Fibroblast of skin of back (primary cell): ENCODE measurements at regions not wholly inside any gene's neighbourhood (a gene's known extent, or its start where the extent isn't known, plus 50 kb on each side); places are given as distances from the start of the nearest gene placed in this dataset.
A peak's percentile ranks its signal among the peaks of the same experiment; 100 is the strongest.

ENCODE experiments used
- DNase-seq: peaks from one replicate; pipeline ENCODE4 v3.0.0-alpha.2; 2013

DNA sequence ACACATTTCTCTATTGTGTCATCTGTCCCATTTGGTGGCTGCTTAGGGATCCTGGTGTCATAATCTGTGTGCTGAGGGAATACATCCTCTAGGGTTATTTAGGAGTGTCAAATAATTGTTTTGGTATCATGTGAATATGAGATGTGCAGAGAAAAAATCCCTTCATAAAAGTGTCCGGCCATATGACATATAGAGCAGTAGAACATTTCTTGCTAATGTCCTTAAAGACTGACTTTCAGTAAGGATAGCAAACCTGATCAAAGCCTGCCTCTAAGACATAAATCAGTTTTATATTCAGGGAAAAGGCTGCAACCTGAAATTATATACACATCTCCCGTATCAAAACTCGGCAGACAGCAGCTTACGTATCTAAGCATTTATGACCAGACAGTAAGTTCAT, 211.6 kb downstream of the ADAM29 start:
- no peak for DNase-seq

DNA sequence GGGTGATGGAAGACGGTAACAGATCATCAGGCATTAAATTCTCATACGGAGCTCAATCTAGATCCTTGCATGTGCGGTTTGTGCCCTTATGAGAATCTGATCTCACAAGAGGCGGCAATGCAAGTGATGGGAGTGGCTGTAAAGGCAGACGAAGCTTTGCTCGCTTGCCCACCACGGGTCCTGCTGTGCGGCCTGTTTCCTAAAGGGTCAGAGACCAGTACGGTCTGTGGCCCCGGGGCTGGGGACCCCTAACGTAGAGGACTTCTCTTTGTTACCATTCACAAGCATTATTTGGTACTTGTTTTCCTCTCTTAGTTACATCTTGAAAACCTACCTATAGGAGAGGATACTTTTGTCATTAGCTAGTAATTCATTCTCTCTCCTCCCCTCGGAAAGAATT, 221.0 kb downstream of the ADAM29 start:
- no peak for DNase-seq

DNA sequence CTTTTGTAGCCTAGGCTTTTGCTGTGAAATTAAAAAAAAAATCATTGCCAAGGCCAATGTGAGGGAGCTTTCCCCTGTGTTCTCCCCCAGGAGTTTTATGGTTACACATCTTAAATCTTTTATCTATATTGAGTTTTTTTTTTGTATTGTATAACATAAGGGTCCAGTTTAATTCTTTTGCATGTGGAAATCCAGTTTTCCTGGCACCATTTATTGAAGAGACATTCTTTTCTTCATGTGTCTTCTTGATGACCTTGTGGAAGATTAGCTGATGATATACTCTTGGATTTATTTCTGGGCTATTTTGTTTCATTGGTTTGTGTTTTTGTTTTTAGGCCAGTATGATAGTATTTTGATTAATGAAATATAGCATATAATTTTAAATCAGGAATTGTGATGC, 225.0 kb downstream of the ADAM29 start:
- DNase-seq: no peak

DNA sequence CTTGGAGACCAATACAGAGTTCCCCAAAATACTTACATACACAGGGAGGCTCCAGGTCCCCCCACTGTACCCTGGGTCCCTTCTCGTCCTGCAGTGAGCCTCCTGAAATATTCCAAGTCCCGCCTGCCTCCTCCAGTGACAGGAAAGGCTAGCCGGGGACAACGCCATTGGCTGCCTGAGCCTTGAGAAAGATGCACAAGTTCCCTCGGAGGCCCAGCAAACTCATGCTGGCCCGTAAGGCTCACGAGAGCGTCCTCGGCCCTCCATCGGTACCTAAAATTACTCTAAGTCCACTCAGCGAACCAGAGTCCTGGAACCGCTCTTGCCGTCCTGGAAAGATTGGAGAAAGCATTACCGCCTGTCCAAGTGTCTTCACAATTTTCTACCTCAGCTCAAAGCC, 228.6 kb downstream of the ADAM29 start:
- DNase-seq: no peak

DNA sequence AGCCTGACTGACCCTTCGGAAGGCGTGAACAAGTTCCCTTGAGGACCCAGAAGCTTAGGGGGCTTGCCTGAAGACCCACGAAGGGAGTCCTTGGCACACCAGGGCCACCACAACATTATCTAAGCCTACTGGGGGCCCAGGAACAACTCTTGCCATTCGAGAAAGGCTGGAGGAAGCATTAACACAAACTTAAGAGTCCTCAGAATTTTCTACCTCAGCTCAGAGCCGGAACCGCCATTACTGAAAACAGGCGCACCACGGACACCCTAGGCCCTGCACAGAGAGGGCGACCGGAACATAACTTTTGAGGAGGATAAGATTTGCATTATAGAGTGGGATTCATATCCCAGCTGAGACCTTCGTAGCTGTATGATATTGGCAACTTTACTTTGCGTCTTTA, 229.1 kb downstream of the ADAM29 start:
- no peak for DNase-seq

DNA sequence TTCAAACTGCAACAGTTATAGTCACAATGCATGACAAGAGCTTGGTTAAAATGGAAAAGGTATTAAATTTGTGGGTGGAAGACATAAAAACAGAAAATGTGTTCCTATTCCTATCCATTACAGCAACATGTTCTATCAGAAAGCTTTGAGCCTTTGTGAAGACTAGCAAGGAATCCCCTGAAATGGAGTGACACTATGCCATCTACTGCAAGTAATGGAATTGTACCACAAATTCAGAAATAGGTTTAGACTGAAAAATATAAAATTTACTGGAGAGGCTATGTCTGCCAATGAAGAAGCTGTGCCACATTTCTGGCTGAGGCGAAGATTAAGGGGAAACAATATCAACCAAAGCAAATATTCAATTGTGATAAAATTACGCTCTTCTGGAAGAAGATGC, 247.9 kb downstream of the ADAM29 start:
- no peak for DNase-seq

DNA sequence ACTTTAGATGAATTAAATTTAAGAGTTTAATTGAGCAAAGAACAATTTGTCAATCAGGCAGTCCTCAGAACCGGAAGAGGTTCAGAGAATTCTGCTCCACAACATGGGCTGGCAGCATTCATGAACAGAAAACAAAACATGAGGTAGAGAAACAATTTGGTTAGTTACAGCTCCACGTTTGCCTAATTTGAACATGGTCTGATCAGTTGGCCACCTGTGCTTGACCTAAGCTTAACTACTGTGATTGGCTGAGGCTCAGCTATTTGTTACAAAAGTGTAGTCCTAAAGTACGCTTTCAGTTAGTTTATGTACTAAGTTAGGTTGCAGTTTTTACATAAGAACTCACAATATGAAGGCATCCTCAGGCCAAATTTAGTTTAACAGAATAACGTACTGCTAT, 258.6 kb downstream of the ADAM29 start:
- no peak for DNase-seq

DNA sequence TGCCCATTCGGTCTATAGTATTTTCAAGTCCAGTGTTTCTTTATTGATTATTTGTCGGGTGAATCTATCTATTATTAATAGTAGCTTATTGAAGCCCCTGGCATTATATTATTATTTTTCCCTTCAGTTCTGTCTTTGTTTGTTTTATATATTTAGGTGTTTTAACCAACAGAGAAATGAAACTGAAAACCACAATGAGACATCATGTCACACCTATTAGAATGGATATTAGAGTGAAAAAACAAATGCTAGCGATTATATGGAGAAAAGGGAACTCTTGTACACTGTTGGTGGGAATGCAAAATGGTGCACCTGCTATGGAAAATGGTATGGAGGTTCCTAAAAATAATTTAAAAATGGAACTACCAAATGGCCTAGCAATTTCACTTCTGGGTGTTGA, 272.5 kb downstream of the ADAM29 start:
- no peak for DNase-seq

DNA sequence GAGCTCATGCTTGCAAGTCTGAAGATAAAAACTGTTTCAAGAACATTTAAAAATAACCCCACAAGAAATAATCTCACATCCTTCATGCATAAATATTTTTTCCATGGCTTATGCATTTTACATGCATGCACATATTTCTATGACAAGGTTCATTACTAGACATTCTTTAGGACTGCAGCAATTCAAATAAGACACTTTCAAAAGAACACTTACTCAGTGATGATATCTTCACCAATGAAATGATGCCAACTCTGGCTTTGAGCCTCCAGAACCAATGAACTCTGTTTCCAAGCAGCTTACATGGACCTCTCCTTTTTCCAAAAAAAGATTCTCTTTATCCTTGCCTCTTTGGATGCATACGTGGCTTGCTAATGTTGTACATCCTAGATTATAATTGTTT, 279.9 kb downstream of the ADAM29 start:
- DNase-seq: peak; percentile 2

DNA sequence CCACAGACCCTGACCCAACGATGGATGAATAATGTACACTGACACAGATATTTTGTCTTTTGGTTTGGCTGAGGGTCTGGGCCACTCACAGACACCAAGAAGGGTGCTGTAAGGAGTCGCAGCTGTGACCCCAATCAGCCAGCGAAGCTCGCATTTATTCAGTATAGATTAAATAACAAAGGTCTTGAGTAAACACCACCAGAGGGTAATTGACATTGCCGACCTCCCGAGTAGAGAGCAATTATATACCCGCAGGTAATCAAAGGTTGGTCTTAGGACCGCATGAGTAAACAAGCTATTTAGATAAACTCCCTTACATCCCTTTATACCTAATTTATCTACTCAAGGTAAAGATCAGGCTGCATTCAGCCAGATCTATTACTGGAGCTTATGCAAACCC, 297.1 kb downstream of the ADAM29 start:
- DNase-seq: no peak

DNA sequence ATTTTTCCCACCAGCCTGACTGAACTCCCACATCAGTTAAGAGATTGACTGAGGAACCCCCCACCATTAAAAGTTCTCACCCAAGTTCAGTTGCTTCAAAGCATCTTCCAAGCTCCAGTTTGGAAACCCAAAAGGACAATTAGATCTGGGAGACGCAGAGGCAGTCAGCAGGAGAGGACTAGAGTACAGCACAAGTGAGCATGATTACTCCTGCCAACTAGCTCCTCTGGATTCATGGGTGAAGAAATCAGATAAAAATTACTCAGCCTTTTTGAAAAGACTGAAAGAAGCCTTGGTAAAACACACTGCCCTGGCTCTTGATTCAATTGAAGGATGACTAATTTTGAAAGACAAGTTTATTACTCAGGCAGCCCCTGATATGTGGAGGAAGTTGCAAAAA, 297.5 kb downstream of the ADAM29 start:
- DNase-seq: no peak

DNA sequence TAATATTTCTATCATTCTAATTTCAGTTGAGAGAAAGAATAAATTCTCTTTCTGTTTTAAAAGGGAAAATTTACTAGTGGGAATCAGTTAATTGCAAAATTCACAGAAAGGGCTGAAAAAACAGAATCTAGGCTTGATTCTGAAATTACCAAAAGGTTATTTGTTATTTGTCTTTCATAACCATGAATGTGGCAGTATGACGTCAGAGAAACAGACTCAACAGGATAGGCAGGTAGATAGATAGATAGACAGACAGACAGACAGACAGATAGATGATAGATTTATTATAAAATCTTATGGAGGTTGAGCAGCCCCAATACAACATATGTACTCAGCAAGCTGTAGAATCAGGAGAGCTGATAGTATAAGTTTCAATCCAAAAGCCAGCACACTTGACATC, 311.0 kb downstream of the ADAM29 start:
- no peak for DNase-seq

DNA sequence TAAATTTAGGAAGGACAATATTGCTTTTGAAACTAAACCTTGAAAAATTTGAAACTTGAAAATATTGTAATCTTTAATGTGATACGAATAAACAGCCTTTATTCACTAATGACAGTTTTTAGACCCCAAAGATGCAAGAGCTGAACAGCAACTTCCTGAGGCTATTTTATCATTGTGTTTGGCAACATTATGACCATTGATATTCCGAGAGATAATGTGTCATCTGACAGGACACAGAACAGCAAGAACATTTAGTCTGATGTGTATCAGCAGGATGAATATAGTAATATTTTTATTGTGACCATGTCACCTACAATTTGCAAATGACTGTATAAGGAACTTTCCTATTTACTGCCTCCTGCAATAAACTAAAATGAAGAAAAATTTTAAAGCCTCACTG, 316.0 kb downstream of the ADAM29 start:
- no peak for DNase-seq

DNA sequence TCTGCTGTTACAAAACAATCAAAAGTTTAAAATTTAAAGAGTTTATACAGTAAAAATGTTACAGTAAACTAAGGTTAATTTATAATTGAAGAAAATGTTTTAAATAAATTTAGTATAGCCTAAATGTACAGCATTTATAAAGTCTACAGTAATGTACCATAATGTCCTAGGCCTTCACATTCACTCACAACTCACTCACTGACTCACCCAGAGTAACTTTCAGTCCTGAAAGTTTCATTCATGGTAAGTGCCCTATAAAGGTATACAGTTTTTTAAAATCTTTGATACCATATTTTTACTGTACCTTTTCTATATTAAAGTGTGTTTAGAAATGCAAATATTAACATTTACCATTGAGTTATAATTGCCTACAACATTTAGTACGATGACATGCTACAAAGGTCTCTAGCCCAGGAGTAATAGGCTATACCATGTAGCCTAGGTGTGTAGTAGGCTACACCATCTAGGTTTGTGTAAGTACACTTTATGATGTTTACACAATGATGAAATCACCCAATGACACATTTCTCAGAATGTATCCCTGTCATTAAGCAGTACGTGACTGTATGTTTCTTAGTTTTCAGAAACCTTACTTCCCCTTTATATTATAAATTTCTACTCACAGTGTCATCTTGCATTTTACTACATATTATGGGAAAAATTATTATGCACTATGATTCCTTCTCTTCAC, 320.8 kb downstream of the ADAM29 start:
- DNase-seq: no peak

DNA sequence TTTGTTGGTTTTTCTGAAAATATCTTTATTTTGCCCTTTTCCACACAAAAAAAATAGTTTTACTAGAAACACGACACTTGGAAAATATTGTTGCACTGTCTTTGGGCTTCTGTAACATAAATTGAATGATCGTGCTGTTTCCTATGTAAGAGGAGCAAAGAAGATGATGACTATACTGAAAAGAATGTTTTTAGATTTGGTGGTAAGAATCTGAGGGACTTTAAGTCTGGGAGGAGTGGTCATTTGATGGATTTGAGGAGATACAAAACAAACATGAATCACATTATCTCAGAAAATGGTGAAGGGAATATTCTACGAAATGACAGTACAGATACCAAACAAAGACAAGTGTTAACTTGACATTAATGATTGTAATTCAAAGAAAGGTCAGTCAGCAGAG, 328.8 kb downstream of the ADAM29 start:
- DNase-seq: peak; percentile 71

DNA sequence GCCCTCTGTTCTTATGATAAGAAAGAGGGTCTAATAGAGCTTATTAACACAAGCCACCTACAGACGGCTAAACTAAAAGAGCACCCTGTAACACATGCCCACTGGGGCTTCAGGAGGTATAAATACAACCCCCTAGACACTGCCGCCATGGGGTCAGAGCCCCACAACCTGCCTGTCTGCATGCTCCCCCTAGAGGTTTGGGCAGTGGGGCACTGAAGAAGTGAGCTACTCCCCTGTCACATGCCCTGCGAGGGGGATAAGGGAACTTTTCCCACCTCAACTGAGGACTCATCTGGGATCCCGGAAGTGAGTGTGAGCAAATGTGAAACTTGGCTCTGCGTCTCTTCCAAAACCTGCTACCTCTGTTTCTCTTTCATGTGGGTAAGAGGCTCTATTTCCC, 334.5 kb downstream of the ADAM29 start:
- no peak for DNase-seq

DNA sequence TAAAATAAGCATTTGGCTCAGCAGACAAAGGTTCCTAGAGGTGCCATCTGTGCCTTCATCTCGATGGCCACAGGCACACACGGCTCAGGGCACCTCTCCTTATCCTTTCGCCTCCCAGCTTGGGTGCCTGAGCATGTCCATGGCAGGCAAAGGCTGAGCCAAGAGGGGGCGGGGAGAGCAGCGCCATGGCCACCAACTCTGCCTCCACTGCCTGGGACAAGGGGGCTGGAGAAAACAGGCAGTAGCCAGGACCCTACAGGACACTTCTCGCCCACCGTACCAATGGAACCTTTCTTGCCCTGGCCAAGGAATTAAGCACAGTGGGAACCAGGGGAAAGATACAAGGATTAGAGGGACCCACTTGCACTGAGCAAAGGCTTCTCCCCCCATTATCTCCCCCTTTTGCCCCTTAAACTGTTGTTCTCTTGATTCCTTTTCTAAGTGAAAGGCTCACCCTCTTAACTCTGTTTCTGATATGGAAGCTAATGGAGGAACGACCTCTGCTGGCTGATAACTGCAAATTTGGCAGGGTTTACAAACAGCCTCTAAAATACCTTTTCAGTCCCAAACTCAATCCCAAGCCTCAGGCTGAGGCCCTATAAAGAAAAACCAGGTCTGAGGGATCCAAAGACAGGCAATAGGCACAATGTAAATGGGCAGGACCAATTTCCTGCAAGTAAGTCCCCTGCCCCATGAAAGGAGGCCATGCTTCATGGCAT, 335.2 kb downstream of the ADAM29 start:
- DNase-seq: peak; percentile 1

DNA sequence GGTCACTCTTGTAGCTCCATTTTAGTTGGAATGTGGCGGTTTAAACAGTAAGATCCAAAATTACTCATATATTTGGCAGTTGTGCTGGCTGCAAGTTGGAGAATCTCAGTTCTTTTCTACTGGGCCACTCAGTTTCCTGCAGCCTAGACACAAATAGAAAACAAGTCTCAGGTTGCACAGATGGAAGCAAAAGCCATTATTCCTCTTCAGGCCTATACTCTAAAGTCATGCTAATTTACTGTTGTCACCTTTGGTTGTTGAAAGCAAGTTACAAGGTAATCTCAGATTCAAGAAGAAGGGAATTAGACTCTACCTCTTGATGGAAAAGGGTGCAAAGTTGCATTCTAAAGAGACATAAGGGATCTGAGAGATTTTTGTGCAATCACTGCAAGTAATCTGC, 345.4 kb downstream of the ADAM29 start:
- no peak for DNase-seq

DNA sequence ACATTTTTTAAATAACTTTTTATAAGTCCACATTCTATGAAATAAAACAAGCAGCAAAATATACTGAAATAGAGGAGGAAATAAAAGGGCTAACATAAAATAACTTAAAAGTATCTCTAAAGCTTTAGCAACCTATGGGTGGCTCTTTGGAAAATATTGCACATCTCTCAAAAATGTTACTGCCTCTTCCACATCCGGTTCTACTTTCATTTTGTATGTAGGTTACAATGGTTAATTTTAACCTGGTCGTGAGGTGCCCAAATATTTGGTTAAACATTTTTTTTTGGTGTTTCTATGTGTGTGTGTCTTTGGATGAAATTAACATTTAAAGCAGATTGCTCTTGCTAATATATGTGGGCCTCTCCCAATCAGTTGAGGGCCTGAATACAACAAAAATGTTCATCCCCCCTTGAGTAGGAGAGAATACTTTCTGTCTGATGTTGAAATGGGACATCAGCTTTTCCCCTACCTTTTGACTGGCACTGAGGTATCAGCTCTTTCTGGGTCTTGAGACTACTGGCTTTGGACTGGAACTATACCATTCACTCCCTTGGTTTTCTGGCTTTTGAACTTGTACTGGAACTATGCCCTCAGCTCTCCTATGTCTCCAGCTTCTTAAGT, 353.0 kb downstream of the ADAM29 start:
- peak; percentile 6 for DNase-seq

DNA sequence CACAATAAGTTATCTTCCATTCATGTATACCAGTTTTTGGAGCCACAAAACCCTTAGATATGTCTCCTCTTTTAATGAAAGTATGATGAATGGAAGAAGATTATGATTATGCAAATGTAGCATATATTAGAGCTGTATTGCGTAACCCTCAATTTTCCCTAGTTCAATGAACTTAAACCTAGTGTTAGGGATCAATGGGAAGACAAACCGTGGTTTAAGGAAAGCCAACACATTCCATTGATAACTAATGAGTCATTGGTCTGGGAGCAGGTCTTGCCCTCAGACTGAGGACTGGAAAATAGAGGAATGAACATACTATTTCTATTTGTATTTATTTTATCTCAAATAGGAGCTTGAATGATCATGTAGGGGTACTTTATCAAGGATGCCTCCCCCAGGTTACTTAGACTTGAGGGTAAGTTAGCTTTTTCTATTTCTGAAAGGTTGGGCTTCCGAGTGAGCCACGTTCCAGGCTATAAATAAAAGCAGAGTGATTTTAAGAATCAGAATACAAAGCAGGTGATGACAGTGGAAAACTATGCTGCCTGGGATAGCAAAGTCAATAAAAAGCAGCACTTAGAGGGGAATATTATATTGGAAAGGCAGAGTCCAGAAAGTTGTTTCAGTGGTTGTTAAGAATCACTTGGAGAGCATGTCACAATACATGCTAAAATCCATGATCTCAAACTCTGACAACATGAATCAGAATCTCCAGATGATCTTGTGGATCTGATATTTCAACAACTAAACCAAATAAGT, 356.0 kb downstream of the ADAM29 start:
- peak; percentile 58 for DNase-seq

DNA sequence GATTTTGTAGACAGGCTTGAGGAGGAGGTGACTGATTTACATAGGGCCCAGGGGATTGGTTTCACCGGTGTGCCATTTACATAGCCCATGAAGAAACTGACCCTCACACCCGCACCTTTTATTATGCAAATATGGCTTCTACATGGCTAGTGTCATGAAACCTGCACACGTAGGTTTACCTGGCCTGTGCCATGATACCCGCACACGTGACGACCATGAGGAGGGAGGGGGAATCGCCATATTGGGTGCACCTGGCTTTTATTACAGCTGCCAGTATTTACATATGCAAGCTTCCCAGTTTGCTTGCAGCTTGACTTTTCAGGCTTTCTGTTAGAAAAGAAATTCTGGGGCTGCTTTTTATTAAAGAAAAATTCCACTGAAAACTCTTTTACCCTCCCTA, 359.7 kb downstream of the ADAM29 start:
- DNase-seq: no peak

DNA sequence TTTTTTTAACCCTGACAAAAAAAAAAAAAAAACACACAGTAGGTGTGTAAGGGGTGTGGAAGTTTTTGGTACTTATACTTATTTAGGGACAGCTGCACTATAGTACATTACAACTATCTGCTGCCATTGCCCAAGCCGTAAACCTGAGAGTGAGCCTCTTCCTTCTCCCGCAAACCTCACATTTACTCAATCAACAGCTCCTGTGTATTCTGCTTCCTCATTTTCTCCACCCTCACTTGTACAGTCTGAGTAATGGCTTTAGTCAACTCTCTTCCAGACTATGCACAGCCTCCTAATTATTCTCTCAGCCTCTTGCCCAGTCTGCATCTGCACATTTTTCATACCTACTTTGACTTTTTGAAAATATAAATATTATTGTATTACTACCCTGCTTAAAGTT, 362.0 kb downstream of the ADAM29 start:
- DNase-seq: no peak

DNA sequence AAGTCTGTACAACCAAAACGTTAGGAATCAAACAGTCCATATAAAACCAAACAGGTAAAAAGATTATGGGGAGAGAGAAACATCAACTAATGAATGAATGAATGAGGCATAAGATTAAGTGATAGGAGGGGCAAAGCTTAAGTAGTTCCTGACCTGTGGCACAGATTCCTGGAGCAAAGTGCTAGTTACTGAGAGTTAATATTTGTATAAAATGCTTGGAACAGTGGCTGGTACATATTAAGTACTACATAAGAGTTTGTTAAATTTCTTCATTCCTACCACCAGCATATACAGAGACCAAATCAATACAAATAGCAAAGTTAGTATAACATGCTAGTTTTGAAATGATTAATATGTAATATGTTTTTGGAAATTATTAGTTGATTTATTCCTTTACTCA, 363.7 kb downstream of the ADAM29 start:
- no peak for DNase-seq
